ENCODE measurements at regions not wholly inside any gene's neighbourhood (a gene's known extent, or its start where the extent isn't known, plus 50 kb on each side); places are given as distances from the start of the nearest gene placed in this dataset.

GRCh38 chr20:57086066-57086465 is 180.4 kb downstream of the BMP7 start:
- ATAC-seq (no peak), DNase-seq (no peak)
- no peaks in the 10 kb centered on the region for H3K27me3 ChIP-seq
- no peak overlapping the region for H3K27ac ChIP-seq
- no peaks in the 10 kb centered on the region for H3K4me1 ChIP-seq
- intact Hi-C loops (cut with DNase I), result no loop called here
- TF ChIP-seq CTCF (IDR thresholded peaks at IDR 0.05), result no peak
- no peaks in the 10 kb centered on the region for H3K9me3 ChIP-seq
- no peaks in the 10 kb centered on the region for H3K36me3 ChIP-seq
- H3K4me3 ChIP-seq, result no peak overlapping the region

GRCh38 chr20:57087102-57087501 is 179.3 kb downstream of the BMP7 start:
- H3K36me3 ChIP-seq, result no peaks in the 10 kb centered on the region
- H3K9me3 ChIP-seq, result no peaks in the 10 kb centered on the region
- H3K27me3 ChIP-seq, result no peaks in the 10 kb centered on the region
- no peaks in the 10 kb centered on the region for H3K4me1 ChIP-seq
- no peak overlapping the region for H3K4me3 ChIP-seq
- H3K27ac ChIP-seq, result no peak overlapping the region
- DNase-seq (no peak), ATAC-seq (no peak)
- TF ChIP-seq CTCF (IDR thresholded peaks at IDR 0.05), result no peak
- intact Hi-C loops (cut with DNase I), result no loop called here

GRCh38 chr20:57087705-57088104 is 178.7 kb downstream of the BMP7 start:
- ATAC-seq, result no peak
- Histone ChIP-seq H3K27ac (no peak overlapping the region), H3K4me3 (no peak overlapping the region), H3K27me3 (no peaks in the 10 kb centered on the region), H3K36me3 (no peaks in the 10 kb centered on the region), H3K4me1 (no peaks in the 10 kb centered on the region), H3K9me3 (no peaks in the 10 kb centered on the region)
- no peak for TF ChIP-seq CTCF (IDR thresholded peaks at IDR 0.05)
- intact Hi-C loops (cut with DNase I), result no loop called here
- DNase-seq, result no peak

GRCh38 chr20:57088436-57088835 is 178.0 kb downstream of the BMP7 start:
- no peaks in the 10 kb centered on the region for H3K36me3 ChIP-seq
- no peak for ATAC-seq
- no peaks in the 10 kb centered on the region for H3K27me3 ChIP-seq
- DNase-seq, result no peak
- no peak overlapping the region for H3K27ac ChIP-seq
- no peak for TF ChIP-seq CTCF (IDR thresholded peaks at IDR 0.05)
- no peaks in the 10 kb centered on the region for H3K4me1 ChIP-seq
- H3K9me3 ChIP-seq, result no peaks in the 10 kb centered on the region
- intact Hi-C loops (cut with DNase I), result no loop called here
- no peak overlapping the region for H3K4me3 ChIP-seq

- DNase-seq, result peak; percentile 88
- peak; percentile 79 for ATAC-seq
- Histone ChIP-seq H3K9me3 (no peaks in the 10 kb centered on the region), H3K27me3 (no peaks in the 10 kb centered on the region), H3K27ac (no peak overlapping the region), H3K4me1 (no peaks in the 10 kb centered on the region), H3K4me3 (no peak overlapping the region), H3K36me3 (no peaks in the 10 kb centered on the region)
- TF ChIP-seq CTCF (IDR thresholded peaks at IDR 0.05), result peak; percentile 89
- intact Hi-C loops (cut with DNase I), result no loop called here
Measured at GRCh38 chr20:57089699-57090144, 176.7 kb downstream of the BMP7 start.

All from upper lobe of right lung (tissue), 1 donor.